Uterus (tissue), 2 donors: ENCODE measurements at regions not wholly inside any gene's neighbourhood (a gene's known extent, or its start where the extent isn't known, plus 50 kb on each side); places are given as distances from the start of the nearest gene placed in this dataset.

Experiments used
- POLR2A ChIP-seq, 2 donors: fragments of 450-650 bp; IDR thresholded peaks; one replicate each; pipeline ENCODE4 v1.6.1; 2016; ENCODE audit warnings: antibody characterized with exemption in 2 of 2, mild to moderate bottlenecking in 1 of 2, moderate library complexity in 1 of 2
- TF ChIP-seq, protein P1 (sequence below), 4 experiments: fragments of 200-600 bp in 2 of 4; fragments of 450-650 bp in 2 of 4; sonication (generic) in 2 of 4; IDR thresholded peaks; one replicate each; pipeline ENCODE4 v1.5.1; 2016 to 2019; ENCODE audit warnings: antibody characterized with exemption in 4 of 4, mild to moderate bottlenecking in 2 of 4, moderate library complexity in 1 of 4

DNA sequence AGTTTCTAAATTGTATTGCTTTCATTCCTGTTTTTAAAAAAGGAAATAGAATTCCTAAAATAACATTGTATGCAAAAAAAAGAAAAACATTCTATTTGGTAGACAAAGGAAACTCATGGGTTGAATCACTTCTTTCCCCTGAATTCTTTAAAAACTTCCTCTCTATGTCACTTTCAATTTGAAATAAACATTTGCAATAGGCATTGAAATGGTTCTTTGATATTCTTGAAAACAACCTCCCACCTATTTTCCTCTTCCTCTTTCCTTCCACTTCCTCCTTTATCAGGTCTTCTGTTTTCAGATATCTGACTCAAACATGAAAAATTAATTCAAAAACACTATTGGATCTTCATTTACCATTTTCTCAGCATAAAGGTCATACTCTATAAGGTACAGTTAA lies 442.0 kb upstream of the MEF2C start:
- TF ChIP-seq, protein P1, sequence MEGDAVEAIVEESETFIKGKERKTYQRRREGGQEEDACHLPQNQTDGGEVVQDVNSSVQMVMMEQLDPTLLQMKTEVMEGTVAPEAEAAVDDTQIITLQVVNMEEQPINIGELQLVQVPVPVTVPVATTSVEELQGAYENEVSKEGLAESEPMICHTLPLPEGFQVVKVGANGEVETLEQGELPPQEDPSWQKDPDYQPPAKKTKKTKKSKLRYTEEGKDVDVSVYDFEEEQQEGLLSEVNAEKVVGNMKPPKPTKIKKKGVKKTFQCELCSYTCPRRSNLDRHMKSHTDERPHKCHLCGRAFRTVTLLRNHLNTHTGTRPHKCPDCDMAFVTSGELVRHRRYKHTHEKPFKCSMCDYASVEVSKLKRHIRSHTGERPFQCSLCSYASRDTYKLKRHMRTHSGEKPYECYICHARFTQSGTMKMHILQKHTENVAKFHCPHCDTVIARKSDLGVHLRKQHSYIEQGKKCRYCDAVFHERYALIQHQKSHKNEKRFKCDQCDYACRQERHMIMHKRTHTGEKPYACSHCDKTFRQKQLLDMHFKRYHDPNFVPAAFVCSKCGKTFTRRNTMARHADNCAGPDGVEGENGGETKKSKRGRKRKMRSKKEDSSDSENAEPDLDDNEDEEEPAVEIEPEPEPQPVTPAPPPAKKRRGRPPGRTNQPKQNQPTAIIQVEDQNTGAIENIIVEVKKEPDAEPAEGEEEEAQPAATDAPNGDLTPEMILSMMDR (IDR thresholded peaks at IDR 0.05) = no peak
- TF ChIP-seq POLR2A (IDR thresholded peaks at IDR 0.05) = no peak
